Natural killer cell (primary cell): ENCODE measurements at regions not wholly inside any gene's neighbourhood (a gene's known extent, or its start where the extent isn't known, plus 50 kb on each side); places are given as distances from the start of the nearest gene placed in this dataset.

Experiments
- ATAC-seq, 3 donors: fragments of 150-1000 bp in 2 of 3; fragments of 200-7000 bp in 1 of 3; cut with Tn5 transposase; 1 replicate in 1 of 3; 2 replicates in 2 of 3; pipeline ENCODE4 v1.10.0; 2021; ENCODE audit warnings: mild to moderate bottlenecking in 2 of 3, moderate library complexity in 2 of 3
- DNase-seq, 2 donors: peaks; one replicate each; pipeline versions ENCODE4 v3.0.0 to v3.0.0-alpha.2; 2013 to 2021; ENCODE audit warnings: mixed read lengths in 1 of 2
- H3K27ac ChIP-seq: one replicate; pipeline ENCODE4 v1.5.1; 2013; ENCODE audit warnings: mild to moderate bottlenecking, low read length
- H3K27me3 ChIP-seq: one replicate; pipeline ENCODE4 v1.6.1; 2013; ENCODE audit warnings: low read length; ENCODE audit not compliant: control insufficient read depth, insufficient read depth
- H3K36me3 ChIP-seq: one replicate; pipeline ENCODE4 v1.6.1; 2013; ENCODE audit warnings: low read length; ENCODE audit not compliant: control insufficient read depth, insufficient read depth
- H3K4me1 ChIP-seq: one replicate; pipeline ENCODE4 v1.6.1; 2013; ENCODE audit warnings: low read length; ENCODE audit not compliant: control insufficient read depth, insufficient read depth
- H3K4me3 ChIP-seq: one replicate; pipeline ENCODE4 v1.5.1; 2013; ENCODE audit warnings: low read length
- H3K9me3 ChIP-seq: one replicate; pipeline ENCODE4 v1.6.1; 2013; ENCODE audit warnings: low read length; ENCODE audit not compliant: control insufficient read depth, insufficient read depth
- H3K27ac Mint-ChIP-seq, 2 donors: one replicate each; pipeline ENCODE4 v1.8.0; 2022; ENCODE audit warnings: mild to moderate bottlenecking in 2 of 2, mixed read lengths in 2 of 2, moderate library complexity in 1 of 2
- H3K27me3 Mint-ChIP-seq, 2 donors: one replicate each; pipeline ENCODE4 v1.8.0; 2022; ENCODE audit warnings: low read depth in 2 of 2, mixed read lengths in 2 of 2
- H3K36me3 Mint-ChIP-seq: one replicate; pipeline ENCODE4 v1.8.0; 2022; ENCODE audit warnings: mixed read lengths
- H3K4me1 Mint-ChIP-seq, 2 donors: one replicate each; pipeline ENCODE4 v1.8.0; 2022; ENCODE audit warnings: mixed read lengths in 2 of 2
- H3K4me3 Mint-ChIP-seq: one replicate; pipeline ENCODE4 v1.8.0; 2022; ENCODE audit warnings: mild to moderate bottlenecking, moderate library complexity, mixed read lengths
- H3K9me3 Mint-ChIP-seq, 2 donors: one replicate each; pipeline ENCODE4 v1.8.0; 2022; ENCODE audit warnings: mixed read lengths in 2 of 2
- WGBS: methylation state at CpG from one replicate; pipeline ENCODE4 v1.1.7; 2013; ENCODE audit warnings: missing lambda C conversion rate; ENCODE audit not compliant: insufficient coverage; 5-methylcytosine and 5-hydroxymethylcytosine counted together
- intact Hi-C: fragments of 100-400 bp; cut with micrococcal nuclease; formaldehyde crosslinking; loops from one replicate; pipeline ENCODE4 v1.14.2; 2022
- TF ChIP-seq, protein P1 (sequence below): fragments of 200-600 bp; IDR thresholded peaks from one replicate; pipeline ENCODE4 v1.8.0; 2022; ENCODE audit warnings: antibody characterized with exemption

DNA sequence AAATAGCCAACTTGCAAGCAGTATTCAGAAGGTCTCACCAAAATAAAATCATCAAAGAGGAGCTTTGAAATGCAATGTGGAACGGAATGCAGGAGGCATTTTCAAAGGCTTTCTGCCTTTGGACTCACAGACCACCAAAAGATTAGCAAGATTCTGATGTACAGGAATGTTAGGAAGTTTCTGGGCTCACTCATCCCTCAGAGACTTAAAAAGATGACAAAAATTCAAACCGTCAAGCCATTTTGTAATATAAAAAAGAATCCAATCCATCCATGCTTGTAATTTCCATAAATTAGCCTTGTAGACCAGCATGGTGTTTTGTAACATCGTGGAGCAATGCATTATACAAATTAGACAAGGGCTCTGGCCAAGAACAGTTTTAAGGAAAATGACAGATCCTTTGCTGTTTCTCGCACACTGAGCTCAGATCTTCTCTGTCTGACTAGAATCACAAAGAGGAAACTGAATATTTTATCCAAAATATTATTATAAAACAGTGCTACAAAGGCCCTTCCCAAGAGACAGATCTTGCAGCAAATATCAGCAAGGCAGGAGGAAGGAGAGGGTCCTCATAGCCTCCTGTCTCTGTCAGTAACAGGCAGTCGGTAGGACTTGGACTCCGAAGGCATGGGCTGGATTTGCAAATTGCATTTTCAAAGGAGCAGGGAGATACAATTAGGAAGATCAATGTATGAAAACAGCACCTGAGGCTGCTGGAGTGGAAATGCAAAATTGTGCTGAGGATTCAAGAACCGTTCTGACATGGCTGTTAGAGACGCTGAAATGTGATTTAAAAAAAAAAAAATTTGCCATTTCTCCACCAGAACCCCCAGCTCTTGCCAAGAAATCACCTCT lies 57.4 kb upstream of the NRP1 start:
- TF ChIP-seq, protein P1, sequence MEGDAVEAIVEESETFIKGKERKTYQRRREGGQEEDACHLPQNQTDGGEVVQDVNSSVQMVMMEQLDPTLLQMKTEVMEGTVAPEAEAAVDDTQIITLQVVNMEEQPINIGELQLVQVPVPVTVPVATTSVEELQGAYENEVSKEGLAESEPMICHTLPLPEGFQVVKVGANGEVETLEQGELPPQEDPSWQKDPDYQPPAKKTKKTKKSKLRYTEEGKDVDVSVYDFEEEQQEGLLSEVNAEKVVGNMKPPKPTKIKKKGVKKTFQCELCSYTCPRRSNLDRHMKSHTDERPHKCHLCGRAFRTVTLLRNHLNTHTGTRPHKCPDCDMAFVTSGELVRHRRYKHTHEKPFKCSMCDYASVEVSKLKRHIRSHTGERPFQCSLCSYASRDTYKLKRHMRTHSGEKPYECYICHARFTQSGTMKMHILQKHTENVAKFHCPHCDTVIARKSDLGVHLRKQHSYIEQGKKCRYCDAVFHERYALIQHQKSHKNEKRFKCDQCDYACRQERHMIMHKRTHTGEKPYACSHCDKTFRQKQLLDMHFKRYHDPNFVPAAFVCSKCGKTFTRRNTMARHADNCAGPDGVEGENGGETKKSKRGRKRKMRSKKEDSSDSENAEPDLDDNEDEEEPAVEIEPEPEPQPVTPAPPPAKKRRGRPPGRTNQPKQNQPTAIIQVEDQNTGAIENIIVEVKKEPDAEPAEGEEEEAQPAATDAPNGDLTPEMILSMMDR, result no peak

DNA sequence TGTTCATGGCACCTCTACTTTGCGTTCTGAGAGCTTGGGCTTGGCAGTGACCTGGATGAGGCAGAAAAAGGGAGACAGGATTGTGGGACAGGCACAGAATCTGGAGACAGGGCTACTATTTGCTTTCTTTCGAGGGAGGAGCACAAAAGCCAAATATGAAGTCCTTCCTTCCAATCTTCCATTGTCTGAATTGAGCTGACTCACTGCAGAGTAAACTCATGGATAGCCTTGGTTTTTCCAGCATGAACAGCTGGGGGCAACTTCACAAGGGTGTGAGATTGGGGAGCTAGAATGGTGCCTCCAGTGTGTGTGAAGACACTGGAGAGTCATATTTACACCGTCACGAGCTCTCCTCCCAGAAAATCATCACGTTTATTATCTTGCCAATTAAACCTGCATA lies 55.6 kb upstream of the NRP1 start:
- Mint-ChIP-seq H3K4me1 (no peaks in the 10 kb centered on the region), H3K4me3 (no peak overlapping the region), H3K36me3 (no peaks in the 10 kb centered on the region), H3K27ac (no peak overlapping the region), H3K9me3 (no peaks in the 10 kb centered on the region), H3K27me3 (peaks cover 7 to 16% of the 10 kb centered on the region in 2 donors)
- intact Hi-C loops, result no loop called here
- no peaks in the 10 kb centered on the region for H3K36me3 ChIP-seq
- WGBS, result 77% methylated on average over 5 of the region's 5 CpGs
- TF ChIP-seq, protein P1, result no peak
- no peak for DNase-seq
- H3K4me3 ChIP-seq, result no peak overlapping the region
- H3K27ac ChIP-seq, result no peak overlapping the region
- H3K9me3 ChIP-seq, result no peaks in the 10 kb centered on the region
- no peaks in the 10 kb centered on the region for H3K4me1 ChIP-seq
- no peak for ATAC-seq
- peaks cover 2% of the 10 kb centered on the region for H3K27me3 ChIP-seq

More for the DNA sequence above, 57.4 kb upstream of the NRP1 start:
- DNase-seq (no peak), ATAC-seq (no peak)
- H3K4me1 ChIP-seq, result no peaks in the 10 kb centered on the region
- Mint-ChIP-seq H3K9me3 (no peaks in the 10 kb centered on the region), H3K27me3 (peaks cover 7 to 17% of the 10 kb centered on the region in 2 donors), H3K4me3 (no peak overlapping the region), H3K36me3 (no peaks in the 10 kb centered on the region), H3K4me1 (no peaks in the 10 kb centered on the region), H3K27ac (no peak overlapping the region)
- WGBS, result 76% methylated on average over 8 of the region's 8 CpGs
- no peak overlapping the region for H3K27ac ChIP-seq
- intact Hi-C loops, result no loop called here
- peaks cover 2% of the 10 kb centered on the region for H3K27me3 ChIP-seq
- H3K9me3 ChIP-seq, result no peaks in the 10 kb centered on the region
- H3K36me3 ChIP-seq, result no peaks in the 10 kb centered on the region
- no peak overlapping the region for H3K4me3 ChIP-seq

DNA sequence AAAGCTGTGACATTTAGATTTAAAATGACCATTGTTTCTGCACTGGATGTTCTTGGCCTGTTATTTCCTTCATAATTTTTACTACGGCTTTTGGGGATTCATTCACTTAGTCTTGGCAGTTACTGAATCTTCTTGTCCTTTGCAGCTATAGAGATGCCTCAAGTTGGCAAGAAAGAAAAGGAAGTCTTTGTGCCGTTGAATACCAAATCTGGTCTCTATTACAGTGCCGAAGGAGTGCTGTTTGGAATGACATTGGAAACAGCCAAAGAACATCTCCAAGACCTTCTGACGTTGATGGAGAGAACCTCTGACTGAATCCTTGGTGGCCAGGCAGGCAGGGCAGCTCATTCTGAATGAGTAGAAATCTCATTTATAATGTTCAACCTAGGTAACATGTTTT lies 54.3 kb upstream of the NRP1 start:
- Mint-ChIP-seq H3K4me1 (no peaks in the 10 kb centered on the region), H3K4me3 (no peak overlapping the region), H3K36me3 (no peaks in the 10 kb centered on the region), H3K9me3 (no peaks in the 10 kb centered on the region), H3K27ac (no peak overlapping the region), H3K27me3 (peaks cover 7 to 20% of the 10 kb centered on the region in 2 donors)
- Histone ChIP-seq H3K4me1 (no peaks in the 10 kb centered on the region), H3K27ac (no peak overlapping the region), H3K27me3 (peaks cover 2% of the 10 kb centered on the region), H3K36me3 (no peaks in the 10 kb centered on the region), H3K9me3 (no peaks in the 10 kb centered on the region), H3K4me3 (no peak overlapping the region)
- ATAC-seq (no peak), DNase-seq (no peak)
- intact Hi-C loops, result no loop called here
- WGBS, result 88% methylated on average over 4 of the region's 4 CpGs
- TF ChIP-seq, protein P1, result no peak

DNA sequence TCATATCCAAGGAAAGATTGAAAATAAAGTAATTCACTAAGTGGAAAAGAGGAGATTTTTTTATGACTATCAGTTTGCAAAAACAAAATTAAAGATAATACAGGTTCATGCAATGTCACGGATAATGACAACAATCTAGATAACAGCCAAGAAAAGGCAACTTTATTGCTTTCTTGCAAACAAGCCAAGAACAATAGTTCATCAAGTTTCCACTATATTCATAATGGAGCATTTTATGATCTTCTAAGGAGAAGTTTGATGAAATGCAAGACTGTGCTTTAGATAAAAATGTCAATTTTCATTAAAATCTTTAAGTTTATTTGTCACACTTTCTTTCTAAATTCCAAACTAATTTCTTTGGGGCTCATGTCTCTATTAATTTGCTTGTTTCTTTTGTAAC lies 53.9 kb upstream of the NRP1 start:
- no peaks in the 10 kb centered on the region for H3K4me1 ChIP-seq
- H3K27me3 ChIP-seq, result peaks cover 2% of the 10 kb centered on the region
- no peaks in the 10 kb centered on the region for H3K9me3 ChIP-seq
- WGBS, result 100% methylated on average over 1 of the region's 1 CpG
- H3K27ac ChIP-seq, result no peak overlapping the region
- H3K27me3 Mint-ChIP-seq, result peaks cover 10 to 24% of the 10 kb centered on the region in 2 donors
- no peak overlapping the region for H3K4me3 Mint-ChIP-seq
- no peaks in the 10 kb centered on the region for H3K36me3 Mint-ChIP-seq
- ATAC-seq (no peak), DNase-seq (no peak)
- no peak overlapping the region for H3K4me3 ChIP-seq
- H3K9me3 Mint-ChIP-seq, result no peaks in the 10 kb centered on the region
- H3K27ac Mint-ChIP-seq, result no peak overlapping the region
- no peaks in the 10 kb centered on the region for H3K36me3 ChIP-seq
- intact Hi-C loops, result no loop called here
- TF ChIP-seq, protein P1, result no peak
- no peaks in the 10 kb centered on the region for H3K4me1 Mint-ChIP-seq
